D721Med (cell line): ENCODE measurements at regions not wholly inside any gene's neighbourhood (a gene's known extent, or its start where the extent isn't known, plus 50 kb on each side); places are given as distances from the start of the nearest gene placed in this dataset.

Experiments
- DNase-seq: peaks from one replicate; pipeline ENCODE4 v3.0.0; 2011; ENCODE audit warnings: low spot score; ENCODE audit not compliant: insufficient read length
- FAIRE-seq: peaks from 2 replicates; lab custom pipeline; 2011; peaks lifted over from hg19 to GRCh38; lab: Jason Lieb, UNC
- CTCF ChIP-seq: IDR thresholded peaks from 2 replicates; pipeline ENCODE4 v1.5.1; 2012; ENCODE audit warnings: mild to moderate bottlenecking, control low read depth; ENCODE audit not compliant: insufficient read depth; ENCODE audit errors: missing control alignments

GRCh38 chr3:173258697-173259096 lies 117.7 kb upstream of the SPATA16 start:
- no peak for TF ChIP-seq CTCF
- no peak for DNase-seq
- FAIRE-seq: no peak

- FAIRE-seq (no peak), DNase-seq (no peak)
- TF ChIP-seq CTCF: no peak
Measured at GRCh38 chr3:173257797-173258196, 116.8 kb upstream of the SPATA16 start.

- no peak for FAIRE-seq
- DNase-seq: no peak
- no peak for TF ChIP-seq CTCF
Measured at GRCh38 chr3:173255555-173255954, 114.5 kb upstream of the SPATA16 start.

- TF ChIP-seq CTCF: no peak
- no peak for DNase-seq
- no peak for FAIRE-seq
Measured at GRCh38 chr3:173253471-173253870, 112.4 kb upstream of the SPATA16 start.

GRCh38 chr3:173249457-173249856 lies 108.4 kb upstream of the SPATA16 start:
- no peak for TF ChIP-seq CTCF
- DNase-seq (no peak), FAIRE-seq (no peak)

GRCh38 chr3:173241727-173242126 lies 100.7 kb upstream of the SPATA16 start:
- DNase-seq (no peak), FAIRE-seq (no peak)
- no peak for TF ChIP-seq CTCF

- TF ChIP-seq CTCF: no peak
- FAIRE-seq (no peak), DNase-seq (no peak)
Measured at GRCh38 chr3:173238091-173238490, 97.1 kb upstream of the SPATA16 start.
